ENCODE measurements at regions not wholly inside any gene's neighbourhood (a gene's known extent, or its start where the extent isn't known, plus 50 kb on each side); places are given as distances from the start of the nearest gene placed in this dataset.

GRCh38 chr18:44465381-44465841 lies 215.3 kb upstream of the SETBP1 start:
- no peak for DNase-seq

GRCh38 chr18:44466997-44467396 lies 213.7 kb upstream of the SETBP1 start:
- no peak for DNase-seq

- no peak for DNase-seq
Observed at GRCh38 chr18:44467718-44468117, 213.0 kb upstream of the SETBP1 start.

DNA sequence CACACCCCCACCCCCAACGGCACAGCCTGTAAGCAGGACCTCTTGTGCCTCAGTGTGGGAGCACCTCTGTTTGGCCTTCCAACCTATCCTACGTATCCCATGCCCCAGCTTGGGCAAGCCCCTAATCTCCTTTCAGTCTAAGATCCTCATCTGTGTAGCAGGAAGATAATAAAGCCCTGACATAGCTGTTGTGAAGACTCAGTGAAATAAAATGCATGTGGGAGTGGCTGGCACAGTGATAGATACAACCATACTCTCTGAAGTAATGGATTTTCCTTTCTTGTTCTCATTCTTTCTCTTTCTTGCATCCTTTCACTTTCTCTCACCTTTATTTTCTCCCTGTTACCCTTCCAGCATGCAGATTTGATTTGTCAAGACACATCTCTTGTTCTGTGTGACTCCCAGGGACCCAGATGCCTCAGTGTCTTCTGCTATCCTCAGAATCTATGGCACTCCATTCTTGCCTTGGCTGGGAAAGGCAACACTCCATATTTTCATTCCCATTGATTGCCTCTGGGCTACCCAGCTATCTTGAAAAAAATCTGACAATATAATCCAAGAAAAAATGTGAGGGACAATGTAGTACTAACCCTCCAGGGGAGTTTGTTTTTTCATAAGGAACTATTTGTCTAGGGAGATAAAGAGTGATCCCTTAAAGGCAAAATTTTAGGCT lies 207.2 kb upstream of the SETBP1 start:
- no peak for DNase-seq

DNA sequence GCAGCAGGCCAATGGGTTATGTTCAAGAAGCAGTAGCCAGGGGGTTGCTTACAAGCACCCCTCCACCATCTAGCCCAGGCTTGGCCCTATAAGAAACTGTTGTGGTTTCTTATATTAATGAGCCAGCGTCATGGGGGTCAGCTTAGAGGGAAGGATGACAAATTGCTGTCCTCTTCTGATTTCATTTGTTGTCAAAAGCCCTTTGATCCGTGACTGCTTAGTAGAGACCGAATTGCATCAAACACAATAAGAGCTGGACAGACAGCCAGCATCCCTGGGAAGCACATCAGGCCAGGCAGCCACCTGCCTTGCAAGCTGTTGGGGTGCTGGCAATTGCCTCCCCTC lies 206.6 kb upstream of the SETBP1 start:
- no peak for DNase-seq

GRCh38 chr18:44474591-44474990 lies 206.1 kb upstream of the SETBP1 start:
- DNase-seq, result no peak

GRCh38 chr18:44482761-44483160 lies 197.9 kb upstream of the SETBP1 start:
- DNase-seq, result no peak

DNA sequence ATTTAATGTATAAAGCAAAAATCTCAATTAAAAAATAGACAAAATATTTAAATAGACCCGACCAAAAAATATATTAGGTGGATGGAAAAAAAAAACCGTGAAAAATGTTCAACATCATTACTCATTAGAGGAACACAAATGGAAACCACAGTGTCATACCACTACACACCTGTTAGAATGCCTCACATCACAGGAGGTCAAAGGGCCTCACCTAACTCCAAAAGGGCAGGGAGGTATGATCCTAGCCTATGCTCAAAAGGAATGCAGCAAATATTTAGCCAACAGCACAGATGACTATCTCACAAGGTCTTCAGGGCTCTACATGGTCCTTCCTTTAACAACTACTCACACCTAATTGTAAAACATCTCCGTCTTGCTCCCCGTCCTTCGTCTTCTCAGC lies 185.5 kb upstream of the SETBP1 start:
- DNase-seq, result no peak

- no peak for DNase-seq
Observed at GRCh38 chr18:44497311-44497710, 183.4 kb upstream of the SETBP1 start.

DNA sequence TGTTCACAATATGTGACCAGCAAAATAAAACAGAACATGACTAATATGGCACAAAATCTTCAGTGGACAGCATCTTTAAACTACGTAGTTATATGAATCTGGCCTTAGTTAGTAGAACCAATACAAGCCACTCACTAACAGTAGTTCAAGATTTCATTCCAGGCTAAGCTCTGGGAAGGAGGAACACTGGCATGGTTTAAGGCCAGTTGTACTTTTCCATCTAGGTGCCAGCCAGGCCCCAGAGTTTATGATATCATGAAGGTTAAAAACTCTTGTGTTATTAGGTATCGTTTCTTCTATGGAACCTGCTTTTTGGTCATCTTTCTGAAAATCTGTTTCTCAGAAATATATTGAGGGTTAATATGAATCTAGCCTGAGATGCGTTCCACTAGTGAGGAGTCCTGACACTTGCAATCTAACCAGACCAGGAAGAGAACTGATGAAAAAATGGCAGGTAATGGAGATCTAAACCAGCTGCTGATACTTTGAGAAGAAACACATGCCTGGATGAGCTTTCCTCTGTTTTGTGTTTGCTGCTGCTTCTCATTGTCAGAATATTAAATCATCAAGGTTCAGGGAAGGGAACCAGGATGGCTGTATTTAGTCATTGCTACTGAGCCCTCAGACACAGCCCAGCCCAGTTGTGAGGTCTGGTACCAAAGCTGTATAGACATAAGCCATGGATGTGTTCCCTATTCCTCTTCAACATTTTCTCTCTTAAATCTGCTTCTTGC lies 182.8 kb upstream of the SETBP1 start:
- no peak for DNase-seq

- no peak for DNase-seq
Observed at GRCh38 chr18:44500808-44501610, 179.7 kb upstream of the SETBP1 start.

- DNase-seq, result no peak
Observed at GRCh38 chr18:44502221-44502620, 178.5 kb upstream of the SETBP1 start.

- DNase-seq, result no peak
Observed at GRCh38 chr18:44502790-44503189, 177.9 kb upstream of the SETBP1 start.

- no peak for DNase-seq
Observed at GRCh38 chr18:44503854-44504253, 176.8 kb upstream of the SETBP1 start.

DNA sequence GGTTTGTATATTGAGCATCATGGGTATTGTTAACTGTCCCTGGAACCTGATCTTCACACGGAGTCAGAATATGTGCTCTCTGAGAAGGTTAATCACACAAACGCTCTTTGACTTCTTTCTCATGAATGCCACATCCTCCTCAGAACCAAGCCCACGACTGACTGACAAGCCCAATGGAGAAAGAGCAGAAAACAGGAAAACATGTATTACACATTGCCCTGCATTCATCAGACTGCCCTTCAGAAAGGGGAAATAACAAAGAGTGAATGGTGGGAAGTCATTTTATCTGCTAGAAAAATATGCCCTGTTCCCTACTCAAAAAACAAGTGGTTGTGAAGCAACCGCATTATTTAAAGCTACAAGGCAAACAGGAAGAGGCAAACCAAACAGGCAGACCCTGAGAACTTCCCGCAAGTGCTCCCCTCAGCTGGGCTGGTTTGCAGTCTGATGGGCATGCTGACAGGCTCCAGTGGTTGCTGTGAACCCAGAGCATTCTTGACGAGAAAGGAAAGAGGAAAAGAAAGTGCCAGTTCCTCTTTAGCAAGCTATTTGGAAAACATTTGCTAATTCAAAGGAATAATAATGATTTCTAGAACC lies 172.9 kb upstream of the SETBP1 start:
- DNase-seq, result no peak

DNA sequence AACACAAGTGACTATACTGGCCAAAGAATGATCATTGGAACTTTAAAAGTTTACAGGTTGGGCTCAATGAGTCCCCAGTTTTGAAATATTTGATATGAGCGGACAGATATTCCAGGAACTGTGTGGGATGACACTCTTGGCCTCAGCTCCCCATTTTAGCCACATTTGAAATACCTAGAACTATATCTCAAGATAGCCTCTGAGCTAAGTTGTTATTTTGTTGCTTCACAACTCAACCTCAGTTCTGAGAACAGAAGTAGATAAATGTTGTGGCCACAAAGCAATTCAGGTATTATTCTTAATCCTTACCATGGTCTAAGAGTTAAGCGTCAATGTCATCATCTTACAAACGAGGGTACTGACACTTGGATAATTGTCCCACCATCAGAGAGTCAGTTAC lies 172.2 kb upstream of the SETBP1 start:
- no peak for DNase-seq

- DNase-seq, result no peak
Observed at GRCh38 chr18:44509048-44509447, 171.6 kb upstream of the SETBP1 start.

- no peak for DNase-seq
Observed at GRCh38 chr18:44510390-44510789, 170.3 kb upstream of the SETBP1 start.

- DNase-seq, result no peak
Observed at GRCh38 chr18:44513233-44513632, 167.5 kb upstream of the SETBP1 start.

DNA sequence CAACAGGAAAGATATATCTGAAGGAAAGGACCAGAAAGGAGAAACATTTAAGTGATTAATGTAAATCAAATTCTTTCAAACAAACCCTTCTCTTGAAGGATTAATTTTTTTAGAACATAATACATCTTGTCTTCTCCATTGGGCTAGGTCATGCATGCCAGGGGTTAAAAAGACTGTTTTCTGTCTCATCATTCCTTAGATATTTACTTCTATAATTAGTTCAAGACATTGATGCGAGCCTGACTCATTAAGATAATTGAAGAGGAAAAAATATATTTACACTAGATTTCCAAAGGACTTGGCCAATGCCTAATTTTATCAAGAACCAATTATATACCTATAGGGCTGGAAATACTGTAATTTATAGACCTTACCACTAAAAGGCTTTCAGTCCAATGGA lies 166.6 kb upstream of the SETBP1 start:
- DNase-seq, result no peak

GRCh38 chr18:44514766-44515165 lies 165.9 kb upstream of the SETBP1 start:
- DNase-seq, result no peak

DNA sequence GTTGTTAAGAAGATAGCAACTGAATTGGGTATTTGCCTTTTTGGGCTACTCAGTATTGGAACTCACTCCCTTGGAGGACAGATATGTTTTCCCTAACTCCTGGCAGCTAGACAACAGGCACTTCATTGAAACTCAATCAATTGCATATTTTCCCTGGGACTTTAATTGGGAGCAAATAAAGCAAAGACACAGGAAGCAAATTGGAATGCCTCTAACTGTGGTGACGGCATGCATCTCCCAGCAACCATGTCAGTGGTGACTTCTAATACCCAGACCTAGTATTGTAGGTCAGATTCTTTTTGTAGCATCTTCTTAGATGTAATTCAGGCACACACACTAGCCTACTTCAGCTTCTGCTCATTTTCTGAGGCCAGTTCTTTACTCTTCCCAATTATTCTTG lies 164.2 kb upstream of the SETBP1 start:
- no peak for DNase-seq

GRCh38 chr18:44517136-44517535 lies 163.6 kb upstream of the SETBP1 start:
- no peak for DNase-seq
